Lung (tissue), 11 donors: ENCODE measurements at regions not wholly inside any gene's neighbourhood (a gene's known extent, or its start where the extent isn't known, plus 50 kb on each side); places are given as distances from the start of the nearest gene placed in this dataset.
A peak's percentile ranks its signal among the peaks of the same experiment; 100 is the strongest.
"Not testable (repeated sequence)": the region's sequence is repeated elsewhere in the genome, so short reads cannot be mapped to it uniquely, and the experiment has no call there.

Experiments
- ATAC-seq: fragments of 200-7000 bp; cut with Tn5 transposase; one replicate; pipeline ENCODE4 v1.9.1; 2020; ENCODE audit warnings: moderate number of reproducible peaks; ENCODE audit not compliant: insufficient read depth, low FRiP score
- DNase-seq, 3 donors: peaks; one replicate each; pipeline ENCODE4 v3.0.0-alpha.2; 2013 to 2017
- H3K27ac ChIP-seq, 2 donors: one replicate each; pipeline ENCODE4 v1.5.1; 2013; ENCODE audit warnings: mild to moderate bottlenecking in 2 of 2, moderate library complexity in 2 of 2, control low read depth in 1 of 2, inconsistent platforms in 1 of 2, low read depth in 1 of 2, low read length in 1 of 2
- H3K27me3 ChIP-seq, 3 donors: one replicate each; pipeline ENCODE4 v1.5.1; 2013; ENCODE audit warnings: low read length in 2 of 3; ENCODE audit not compliant: control insufficient read depth in 3 of 3, insufficient read depth in 3 of 3
- H3K36me3 ChIP-seq, 4 donors: one replicate each; pipeline ENCODE4 v1.5.1; 2013; ENCODE audit warnings: low read length in 4 of 4, mild to moderate bottlenecking in 1 of 4, moderate library complexity in 1 of 4; ENCODE audit not compliant: control insufficient read depth in 4 of 4, insufficient read depth in 4 of 4
- H3K4me1 ChIP-seq, 5 donors: one replicate each; pipeline ENCODE4 v1.5.1; 2013; ENCODE audit warnings: low read length in 5 of 5, mild to moderate bottlenecking in 2 of 5, moderate library complexity in 1 of 5; ENCODE audit not compliant: control insufficient read depth in 5 of 5, insufficient read depth in 5 of 5
- H3K4me3 ChIP-seq: one replicate; pipeline ENCODE4 v1.5.1; 2013; ENCODE audit warnings: mild to moderate bottlenecking, control low read depth, moderate library complexity
- H3K9ac ChIP-seq, 2 donors: one replicate each; pipeline ENCODE4 v1.5.1; 2013; ENCODE audit warnings: low read length in 2 of 2, control low read depth in 1 of 2; ENCODE audit not compliant: insufficient read depth in 1 of 2
- H3K9me3 ChIP-seq, 4 donors: one replicate each; pipeline ENCODE4 v1.5.1; 2013; ENCODE audit warnings: low read length in 3 of 4, mild to moderate bottlenecking in 1 of 4, moderate library complexity in 1 of 4; ENCODE audit not compliant: control insufficient read depth in 4 of 4, insufficient read depth in 3 of 4
- CTCF ChIP-seq: IDR thresholded peaks from 2 replicates; pipeline ENCODE4 v1.5.1; 2012; ENCODE audit warnings: mild to moderate bottlenecking; ENCODE audit errors: control extremely low read depth, extremely low read depth
- WGBS, 2 donors: extraction: QIAGEN DNeasy Blood & Tissue Kit; methylation state at CpG; one replicate each; pipeline ENCODE4 v1.1.7; 2013; 5-methylcytosine and 5-hydroxymethylcytosine counted together
- donor health status: control.
- donor health status: control.
- donor health status: Bipolar disorder and iron deficiency.
- donor health status: healthy.
- donor health status: DM: yes; HTN: yes; CAD: no.

GRCh38 chr12:20150835-20151422 is 217.4 kb upstream of the PDE3A start:
- H3K9ac ChIP-seq, result no peak overlapping the region
- H3K36me3 ChIP-seq, result no peaks in the 10 kb centered on the region
- H3K4me3 ChIP-seq, result no peak overlapping the region
- 57 to 79% methylated on average over 6 of the region's 6 CpGs for WGBS, 2 donors
- ATAC-seq, result no peak
- peaks cover 0 to 2% (median 0%) of the 10 kb centered on the region in 4 donors for H3K9me3 ChIP-seq
- H3K27ac ChIP-seq, result no peak overlapping the region
- no peak for TF ChIP-seq CTCF
- peak in 2 of 3 donors; percentile 10 to 59 for DNase-seq
- H3K4me1 ChIP-seq, result peaks cover 0 to 3% (median 0%) of the 10 kb centered on the region in 5 donors
- H3K27me3 ChIP-seq, result no peaks in the 10 kb centered on the region

GRCh38 chr12:20154052-20154451 is 214.3 kb upstream of the PDE3A start:
- 96 to 100% methylated on average over 1 of the region's 1 CpG for WGBS, 2 donors
- Histone ChIP-seq H3K9ac (no peak overlapping the region), H3K27me3 (no peaks in the 10 kb centered on the region), H3K9me3 (peaks cover 0 to 2% (median 0%) of the 10 kb centered on the region in 4 donors), H3K4me3 (no peak overlapping the region), H3K36me3 (no peaks in the 10 kb centered on the region), H3K27ac (no peak overlapping the region), H3K4me1 (peaks cover 0 to 3% (median 0%) of the 10 kb centered on the region in 5 donors)
- no peak for ATAC-seq
- no peak for TF ChIP-seq CTCF
- DNase-seq, result no peak

- H3K27ac ChIP-seq, result no peak overlapping the region
- 37 to 81% methylated on average over 1 of the region's 1 CpG for WGBS, 2 donors
- no peak overlapping the region for H3K9ac ChIP-seq
- no peaks in the 10 kb centered on the region for H3K36me3 ChIP-seq
- no peak for DNase-seq
- peaks cover 0 to 3% (median 0%) of the 10 kb centered on the region in 5 donors for H3K4me1 ChIP-seq
- no peaks in the 10 kb centered on the region for H3K27me3 ChIP-seq
- H3K9me3 ChIP-seq, result no peaks in the 10 kb centered on the region
- ATAC-seq, result no peak
- TF ChIP-seq CTCF, result no peak
- H3K4me3 ChIP-seq, result no peak overlapping the region
Measured at GRCh38 chr12:20155374-20155773, 213.0 kb upstream of the PDE3A start.

- WGBS, 2 donors, result 80 to 91% methylated on average over 4 of the region's 4 CpGs
- H3K9me3 ChIP-seq, DNase-seq, H3K36me3 ChIP-seq, H3K4me3 ChIP-seq, H3K27ac ChIP-seq, H3K27me3 ChIP-seq, H3K9ac ChIP-seq, ATAC-seq, H3K4me1 ChIP-seq: not testable (repeated sequence)
Measured at GRCh38 chr12:20160899-20161298, 207.4 kb upstream of the PDE3A start.
